ENCODE measurements at regions not wholly inside any gene's neighbourhood (a gene's known extent, or its start where the extent isn't known, plus 50 kb on each side); places are given as distances from the start of the nearest gene placed in this dataset.

- ATAC-seq, result no peak
- 52 to 56% methylated on average over 2 of the region's 2 CpGs for WGBS, 2 donors
Observed at GRCh38 chr2:176979981-176980710, 232.4 kb upstream of the HNRNPA3 start.

GRCh38 chr2:176984987-176985386, 227.6 kb upstream of the HNRNPA3 start:
- Histone ChIP-seq H3K4me1 (no peaks in the 10 kb centered on the region), H3K27me3 (peaks cover 0 to 6% (median 0%) of the 10 kb centered on the region in 4 donors), H3K9me3 (no peaks in the 10 kb centered on the region), H3K27ac (no peak overlapping the region), H3K36me3 (no peaks in the 10 kb centered on the region), H3K4me3 (no peak overlapping the region)
- no peak for DNase-seq
- no peak for ATAC-seq
- FAIRE-seq, result no peak
- intact Hi-C loops (cut with DNase I), result no loop called here
- WGBS, 2 donors, result 62 to 68% methylated on average over 4 of the region's 4 CpGs
- TF ChIP-seq CTCF (IDR thresholded peaks at IDR 0.05), result no peak

More at GRCh38 chr2:176979981-176980710, 232.4 kb upstream of the HNRNPA3 start:
- DNase-seq, result no peak
- no peaks in the 10 kb centered on the region for H3K36me3 ChIP-seq
- intact Hi-C loops (cut with DNase I), result no loop called here
- FAIRE-seq, result no peak
- H3K4me3 ChIP-seq, result no peak overlapping the region
- H3K9me3 ChIP-seq, result no peaks in the 10 kb centered on the region
- peaks cover 0 to 6% (median 0%) of the 10 kb centered on the region in 4 donors for H3K27me3 ChIP-seq
- TF ChIP-seq CTCF (IDR thresholded peaks at IDR 0.05), result no peak
- H3K27ac ChIP-seq, result no peak overlapping the region
- no peaks in the 10 kb centered on the region for H3K4me1 ChIP-seq

- H3K4me3 ChIP-seq, result no peak overlapping the region
- intact Hi-C loops (cut with DNase I), result no loop called here
- H3K36me3 ChIP-seq, result no peaks in the 10 kb centered on the region
- ATAC-seq (no peak), DNase-seq (no peak), FAIRE-seq (no peak)
- no peaks in the 10 kb centered on the region for H3K9me3 ChIP-seq
- no peak overlapping the region for H3K27ac ChIP-seq
- peaks cover 0 to 6% (median 0%) of the 10 kb centered on the region in 4 donors for H3K27me3 ChIP-seq
- 39 to 40% methylated on average over 2 of the region's 2 CpGs for WGBS, 2 donors
- H3K4me1 ChIP-seq, result no peaks in the 10 kb centered on the region
- no peak for TF ChIP-seq CTCF (IDR thresholded peaks at IDR 0.05)
Observed at GRCh38 chr2:176985871-176986270, 226.7 kb upstream of the HNRNPA3 start.

GRCh38 chr2:176986487-176986886, 226.1 kb upstream of the HNRNPA3 start:
- 48 to 53% methylated on average over 5 of the region's 5 CpGs for WGBS, 2 donors
- Histone ChIP-seq H3K9me3 (no peaks in the 10 kb centered on the region), H3K36me3 (no peaks in the 10 kb centered on the region), H3K27me3 (peaks cover 0 to 6% (median 0%) of the 10 kb centered on the region in 4 donors), H3K4me1 (no peaks in the 10 kb centered on the region), H3K27ac (no peak overlapping the region), H3K4me3 (no peak overlapping the region)
- DNase-seq (no peak), FAIRE-seq (no peak), ATAC-seq (no peak)
- no peak for TF ChIP-seq CTCF (IDR thresholded peaks at IDR 0.05)
- intact Hi-C loops (cut with DNase I), result no loop called here

- DNase-seq, result no peak
- H3K27me3 ChIP-seq, result peaks cover 0 to 3% (median 0%) of the 10 kb centered on the region in 4 donors
- H3K4me1 ChIP-seq, result no peaks in the 10 kb centered on the region
- intact Hi-C loops (cut with DNase I), result no loop called here
- no peak for FAIRE-seq
- no peak overlapping the region for H3K4me3 ChIP-seq
- 61 to 73% methylated on average over 1 of the region's 1 CpG for WGBS, 2 donors
- H3K9me3 ChIP-seq, result no peaks in the 10 kb centered on the region
- TF ChIP-seq CTCF (IDR thresholded peaks at IDR 0.05), result no peak
- ATAC-seq, result no peak
- H3K27ac ChIP-seq, result no peak overlapping the region
- no peaks in the 10 kb centered on the region for H3K36me3 ChIP-seq
Observed at GRCh38 chr2:176991411-176991810, 221.2 kb upstream of the HNRNPA3 start.

All from pancreas (tissue), 10 donors.